BLaER1 treated with 17β-estradiol and CSF1 and Interleukin-3, amounts not matched to agents 10 nM and 100 nM (cell line): ENCODE measurements at regions not wholly inside any gene's neighbourhood (a gene's known extent, or its start where the extent isn't known, plus 50 kb on each side); places are given as distances from the start of the nearest gene placed in this dataset.
A peak's percentile ranks its signal among the peaks of the same experiment; 100 is the strongest.

ENCODE experiments used
- H3K27ac ChIP-seq, 11 experiments: shearing (Covaris generic); formaldehyde crosslinking; 2 replicates each; pipeline ENCODE4 v1.8.1; 2022
- H3K27me3 ChIP-seq, 11 experiments: shearing (Covaris generic); formaldehyde crosslinking; 2 replicates each; pipeline ENCODE4 v1.8.1; 2022
- H3K36me3 ChIP-seq, 11 experiments: shearing (Covaris generic); formaldehyde crosslinking; 2 replicates each; pipeline ENCODE4 v1.8.1; 2022
- H3K4me1 ChIP-seq, 10 experiments: shearing (Covaris generic); formaldehyde crosslinking; 2 replicates each; pipeline ENCODE4 v1.8.1; 2022
- H3K4me2 ChIP-seq, 11 experiments: shearing (Covaris generic); formaldehyde crosslinking; 2 replicates each; pipeline ENCODE4 v1.8.1; 2022
- H3K4me3 ChIP-seq, 10 experiments: shearing (Covaris generic); formaldehyde crosslinking; 2 replicates each; pipeline ENCODE4 v1.8.1; 2022
- H3K9ac ChIP-seq, 11 experiments: shearing (Covaris generic); formaldehyde crosslinking; 2 replicates each; pipeline ENCODE4 v1.8.1; 2022
- H3K9me3 ChIP-seq, 11 experiments: shearing (Covaris generic); formaldehyde crosslinking; replicated peaks in 1 of 11; 2 replicates each; pipeline ENCODE4 v1.8.1; 2022
- H4K20me1 ChIP-seq, 11 experiments: shearing (Covaris generic); formaldehyde crosslinking; 2 replicates each; pipeline ENCODE4 v1.8.1; 2022
- Cebpa-rat ChIP-seq, 11 experiments: shearing (Covaris generic); IDR thresholded peaks; 2 replicates each; pipeline ENCODE4 v1.8.1; 2022

GRCh38 chr18:38402509-38402908 lies 836.9 kb upstream of the CELF4 start:
- TF ChIP-seq Cebpa-rat (IDR thresholded peaks at IDR 0.05), result no peak
- H3K27ac ChIP-seq, result no peak overlapping the region
- H4K20me1 ChIP-seq, result no peaks in the 10 kb centered on the region

GRCh38 chr18:38397094-38397493 lies 831.5 kb upstream of the CELF4 start:
- no peak overlapping the region for H3K4me3 ChIP-seq
- H4K20me1 ChIP-seq, result no peaks in the 10 kb centered on the region
- H3K4me1 ChIP-seq, result no peaks in the 10 kb centered on the region
- H3K4me2 ChIP-seq, result no peak overlapping the region
- no peak overlapping the region for H3K9ac ChIP-seq
- TF ChIP-seq Cebpa-rat (IDR thresholded peaks at IDR 0.05), result no peak
- no peak overlapping the region for H3K27ac ChIP-seq
- no peaks in the 10 kb centered on the region for H3K27me3 ChIP-seq
- H3K9me3 ChIP-seq, result peaks cover 0 to 24% (median 13%) of the 10 kb centered on the region in 11 experiments; a peak in 16 of 22 replicates
- H3K36me3 ChIP-seq, result no peaks in the 10 kb centered on the region

More at GRCh38 chr18:38402509-38402908, 836.9 kb upstream of the CELF4 start:
- H3K36me3 ChIP-seq, result no peaks in the 10 kb centered on the region
- H3K9me3 ChIP-seq, result peaks cover 6 to 27% (median 17%) of the 10 kb centered on the region in 11 experiments; a peak in 17 of 22 replicates
- H3K4me2 ChIP-seq, result no peak overlapping the region
- no peaks in the 10 kb centered on the region for H3K27me3 ChIP-seq
- H3K4me3 ChIP-seq, result no peak overlapping the region
- peaks cover 0 to 25% (median 12%) of the 10 kb centered on the region in 10 experiments; a peak in 15 of 20 replicates for H3K4me1 ChIP-seq
- no peak overlapping the region for H3K9ac ChIP-seq

- Histone ChIP-seq H3K27ac (no peak overlapping the region), H3K4me2 (no peak overlapping the region), H3K4me1 (no peaks in the 10 kb centered on the region), H3K4me3 (no peak overlapping the region), H4K20me1 (no peaks in the 10 kb centered on the region), H3K9me3 (peaks cover 0 to 4% (median 0%) of the 10 kb centered on the region in 11 experiments; a peak in 3 of 22 replicates), H3K9ac (no peak overlapping the region), H3K27me3 (no peaks in the 10 kb centered on the region), H3K36me3 (no peaks in the 10 kb centered on the region)
- no peak for TF ChIP-seq Cebpa-rat (IDR thresholded peaks at IDR 0.05)
Measured at GRCh38 chr18:38386146-38386545, 820.5 kb upstream of the CELF4 start.

GRCh38 chr18:38369772-38370690 lies 804.4 kb upstream of the CELF4 start:
- Histone ChIP-seq H3K9ac (no peak overlapping the region), H4K20me1 (no peaks in the 10 kb centered on the region), H3K9me3 (peaks cover 0 to 18% (median 0%) of the 10 kb centered on the region in 11 experiments; a peak in 5 of 22 replicates), H3K27ac (no peak overlapping the region), H3K4me3 (no peak overlapping the region), H3K4me2 (peak overlapping the region in 6 of 11 experiments; percentile 4 to 40 (median 24); a peak in 8 of 22 replicates), H3K27me3 (no peaks in the 10 kb centered on the region), H3K4me1 (peaks cover 0 to 11% (median 0%) of the 10 kb centered on the region in 10 experiments; a peak in 4 of 20 replicates), H3K36me3 (no peaks in the 10 kb centered on the region)
- TF ChIP-seq Cebpa-rat (IDR thresholded peaks at IDR 0.05), result no peak

GRCh38 chr18:38368886-38369285 lies 803.3 kb upstream of the CELF4 start:
- H3K36me3 ChIP-seq, result no peaks in the 10 kb centered on the region
- no peak overlapping the region for H3K4me2 ChIP-seq
- H3K9me3 ChIP-seq, result peaks cover 0 to 18% (median 0%) of the 10 kb centered on the region in 11 experiments; a peak in 5 of 22 replicates
- H3K9ac ChIP-seq, result no peak overlapping the region
- H3K27me3 ChIP-seq, result no peaks in the 10 kb centered on the region
- H3K4me3 ChIP-seq, result no peak overlapping the region
- TF ChIP-seq Cebpa-rat (IDR thresholded peaks at IDR 0.05), result no peak
- H4K20me1 ChIP-seq, result no peaks in the 10 kb centered on the region
- no peak overlapping the region for H3K27ac ChIP-seq
- peaks cover 0 to 11% (median 0%) of the 10 kb centered on the region in 10 experiments; a peak in 4 of 20 replicates for H3K4me1 ChIP-seq

- Histone ChIP-seq H3K4me1 (peaks cover 0 to 11% (median 0%) of the 10 kb centered on the region in 10 experiments; a peak in 4 of 20 replicates), H3K9ac (no peak overlapping the region), H4K20me1 (no peaks in the 10 kb centered on the region), H3K36me3 (no peaks in the 10 kb centered on the region), H3K4me2 (no peak overlapping the region), H3K4me3 (no peak overlapping the region), H3K27ac (no peak overlapping the region), H3K9me3 (peaks cover 0 to 18% (median 0%) of the 10 kb centered on the region in 11 experiments; a peak in 4 of 22 replicates), H3K27me3 (no peaks in the 10 kb centered on the region)
- no peak for TF ChIP-seq Cebpa-rat (IDR thresholded peaks at IDR 0.05)
Measured at GRCh38 chr18:38368246-38368645, 802.6 kb upstream of the CELF4 start.

GRCh38 chr18:38367473-38367872 lies 801.9 kb upstream of the CELF4 start:
- Histone ChIP-seq H3K27me3 (no peaks in the 10 kb centered on the region), H3K36me3 (no peaks in the 10 kb centered on the region), H4K20me1 (no peaks in the 10 kb centered on the region), H3K9me3 (peaks cover 0 to 18% (median 0%) of the 10 kb centered on the region in 11 experiments; a peak in 4 of 22 replicates), H3K4me1 (peaks cover 0 to 11% (median 0%) of the 10 kb centered on the region in 10 experiments; a peak in 4 of 20 replicates), H3K27ac (no peak overlapping the region), H3K9ac (no peak overlapping the region), H3K4me3 (no peak overlapping the region), H3K4me2 (no peak overlapping the region)
- TF ChIP-seq Cebpa-rat (IDR thresholded peaks at IDR 0.05), result no peak

GRCh38 chr18:38362286-38362792 lies 796.7 kb upstream of the CELF4 start:
- no peak overlapping the region for H3K9ac ChIP-seq
- no peaks in the 10 kb centered on the region for H3K27me3 ChIP-seq
- peaks cover 0 to 4% (median 0%) of the 10 kb centered on the region in 10 experiments; a peak in 2 of 20 replicates for H3K4me1 ChIP-seq
- no peak overlapping the region for H3K4me3 ChIP-seq
- no peak overlapping the region for H3K4me2 ChIP-seq
- TF ChIP-seq Cebpa-rat (IDR thresholded peaks at IDR 0.05), result no peak
- H3K9me3 ChIP-seq, result peaks cover 0 to 21% (median 0%) of the 10 kb centered on the region in 11 experiments; a peak in 5 of 22 replicates
- no peaks in the 10 kb centered on the region for H3K36me3 ChIP-seq
- no peaks in the 10 kb centered on the region for H4K20me1 ChIP-seq
- no peak overlapping the region for H3K27ac ChIP-seq
